GM12878 (cell line): ENCODE measurements at regions not wholly inside any gene's neighbourhood (a gene's known extent, or its start where the extent isn't known, plus 50 kb on each side); places are given as distances from the start of the nearest gene placed in this dataset.

ENCODE experiments used
- ATAC-seq: fragments of 200-7000 bp; cut with Tn5 transposase; 3 replicates; pipeline ENCODE4 v1.9.1; 2020; ENCODE audit warnings: mild to moderate bottlenecking, moderate library complexity
- BruUV-seq: library from RNA; stranded (reverse); fragments of 400-500 nt; replicated peaks from 2 replicates; lab custom pipeline; 2021; lab: Mats Ljungman, UMichigan
- CTCF ChIA-PET: fragments of 300-600 bp; sonication (Branson Sonifier 250); formaldehyde crosslinking; extraction: SDS; loops from one replicate; lab custom pipeline; 2021; ENCODE audit warnings: inconsistent platforms; lab: Yijun Ruan, JAX
- POLR2A ChIA-PET: fragments of 350-600 bp; formaldehyde crosslinking; extraction: SDS; loops from one replicate; lab custom pipeline; 2021; ENCODE audit warnings: inconsistent platforms; lab: Charles Lee
- RAD21 ChIA-PET: fragments of 300-600 bp; sonication (Branson Sonifier 250); formaldehyde crosslinking; loops from one replicate; lab custom pipeline; 2023; ENCODE audit warnings: antibody characterized with exemption; ENCODE audit not compliant: unreplicated experiment; lab: Charles Lee
- SMC1A ChIA-PET: fragments of 300-600 bp; sonication (Branson Sonifier 250); formaldehyde crosslinking; loops from one replicate; lab custom pipeline; 2023; ENCODE audit not compliant: unreplicated experiment, uncharacterized antibody; lab: Charles Lee
- DNase-seq: peaks from one replicate; pipeline ENCODE4 v3.0.0-alpha.2; 2011; ENCODE audit warnings: low read depth, low spot score
- FAIRE-seq: peaks from 3 replicates; lab custom pipeline; 2011; peaks lifted over from hg19 to GRCh38; lab: Jason Lieb, UNC
- H2AFZ ChIP-seq: 2 replicates; pipeline ENCODE4 v1.6.0; 2011; ENCODE audit warnings: low read depth, low read length, control low read depth; ENCODE audit not compliant: control insufficient read depth
- H3K27ac ChIP-seq: 2 replicates; pipeline ENCODE4 v1.5.1; 2011; ENCODE audit warnings: control low read depth; ENCODE audit not compliant: control insufficient read depth, insufficient read depth
- H3K27me3 ChIP-seq, 2 experiments: replicated peaks in 1 of 2; 2 replicates each; pipeline versions ENCODE4 v1.6.0 to v1.6.1; 2011; ENCODE audit warnings: low read length in 1 of 2; ENCODE audit not compliant: control insufficient read depth in 2 of 2, insufficient read depth in 2 of 2
- H3K36me3 ChIP-seq, 2 experiments: 2 replicates each; pipeline ENCODE4 v1.5.1; 2011; ENCODE audit warnings: low read length in 1 of 2; ENCODE audit not compliant: control insufficient read depth in 2 of 2, insufficient read depth in 2 of 2
- H3K4me1 ChIP-seq: 2 replicates; pipeline ENCODE4 v1.6.1; 2011; ENCODE audit warnings: mild to moderate bottlenecking, low read length, moderate library complexity, mixed read lengths; ENCODE audit not compliant: control insufficient read depth, insufficient read depth
- H3K4me2 ChIP-seq: 2 replicates; pipeline ENCODE4 v1.6.0; 2011; ENCODE audit warnings: control low read depth; ENCODE audit not compliant: control insufficient read depth, insufficient read depth
- H3K4me3 ChIP-seq: fragments of 200-600 bp; sonication (generic); 2 replicates; pipeline ENCODE4 v1.5.1; 2016
- H3K79me2 ChIP-seq: 2 replicates; pipeline ENCODE4 v1.6.0; 2011; ENCODE audit warnings: low read length; ENCODE audit not compliant: control insufficient read depth, insufficient read depth
- H3K9ac ChIP-seq: 2 replicates; pipeline ENCODE4 v1.8.0; 2011; ENCODE audit warnings: low read length, control low read depth, mixed read lengths; ENCODE audit not compliant: control insufficient read depth, insufficient read depth
- H3K9me3 ChIP-seq: replicated peaks from 3 replicates; pipeline ENCODE4 v1.5.1; 2011; ENCODE audit warnings: mild to moderate bottlenecking, low read length; ENCODE audit not compliant: control insufficient read depth, insufficient read depth
- H4K20me1 ChIP-seq: 2 replicates; pipeline ENCODE4 v1.6.0; 2011; ENCODE audit not compliant: control insufficient read depth, insufficient read depth
- BACH1 ChIP-seq: fragments of 450-650 bp; IDR thresholded peaks from 2 replicates; pipeline ENCODE4 v1.6.1; 2017; ENCODE audit warnings: mild to moderate bottlenecking, borderline replicate concordance
- CBFB ChIP-seq: IDR thresholded peaks from 2 replicates; pipeline ENCODE4 v1.6.1; 2016; ENCODE audit warnings: antibody characterized with exemption, low read depth
- E2F8 ChIP-seq: fragments of 450-650 bp; IDR thresholded peaks from 2 replicates; pipeline ENCODE4 v1.6.1; 2018; ENCODE audit warnings: mild to moderate bottlenecking, low read depth, moderate library complexity; ENCODE audit not compliant: partially characterized antibody
- E4F1 ChIP-seq: fragments of 450-650 bp; IDR thresholded peaks from 2 replicates; pipeline ENCODE4 v1.6.1; 2018; ENCODE audit warnings: borderline replicate concordance, mild to moderate bottlenecking; ENCODE audit not compliant: partially characterized antibody
- MLLT1 ChIP-seq: fragments of 450-650 bp; IDR thresholded peaks from 2 replicates; pipeline ENCODE4 v1.6.1; 2016; ENCODE audit warnings: mild to moderate bottlenecking
- NBN ChIP-seq: fragments of 450-650 bp; IDR thresholded peaks from 2 replicates; pipeline ENCODE4 v1.6.1; 2016
- NRF1 ChIP-seq: conservative IDR thresholded peaks from 2 replicates; pipeline ENCODE4 v1.6.1; 2011; ENCODE audit warnings: mild to moderate bottlenecking, low read depth, low read length, improper control_type of control experiment
- RELA ChIP-seq: fragments of 450-650 bp; IDR thresholded peaks from 2 replicates; pipeline ENCODE4 v1.8.0; 2014; ENCODE audit warnings: borderline replicate concordance; ENCODE audit not compliant: partially characterized antibody
- SMARCA5 ChIP-seq: fragments of 450-650 bp; IDR thresholded peaks from 2 replicates; pipeline ENCODE4 v1.6.1; 2017; ENCODE audit warnings: mild to moderate bottlenecking
- SREBF2 ChIP-seq: IDR thresholded peaks from 2 replicates; pipeline ENCODE4 v1.6.1; 2012; ENCODE audit warnings: mild to moderate bottlenecking, low read length
- SUPT20H ChIP-seq: IDR thresholded peaks from 2 replicates; pipeline ENCODE4 v1.6.1; 2011; ENCODE audit warnings: low read depth, mild to moderate bottlenecking, low read length, moderate library complexity, borderline replicate concordance; ENCODE audit not compliant: control insufficient read depth
- TCF7 ChIP-seq: IDR thresholded peaks from 2 replicates; pipeline ENCODE4 v1.6.1; 2014; ENCODE audit warnings: antibody characterized with exemption, borderline replicate concordance
- YBX1 ChIP-seq: fragments of 450-650 bp; IDR thresholded peaks from 2 replicates; pipeline ENCODE4 v1.6.1; 2016; ENCODE audit warnings: antibody characterized with exemption
- ZBTB40 ChIP-seq: fragments of 450-650 bp; IDR thresholded peaks from 2 replicates; pipeline ENCODE4 v1.6.1; 2016; ENCODE audit warnings: mild to moderate bottlenecking, moderate library complexity, borderline replicate concordance
- ZNF24 ChIP-seq: fragments of 450-650 bp; IDR thresholded peaks from 2 replicates; pipeline ENCODE4 v1.6.1; 2017; ENCODE audit warnings: antibody characterized with exemption, mild to moderate bottlenecking
- ZNF622 ChIP-seq: fragments of 450-650 bp; IDR thresholded peaks from 2 replicates; pipeline ENCODE4 v1.6.1; 2017; ENCODE audit warnings: mild to moderate bottlenecking, inconsistent platforms
- WGBS: methylation state at CpG from one replicate; pipeline ENCODE4 v1.1.6; 2016; ENCODE audit warnings: low lambda C conversion rate; ENCODE audit not compliant: insufficient replicate concordance, insufficient coverage; ENCODE audit errors: missing lambda C conversion rate; 5-methylcytosine and 5-hydroxymethylcytosine counted together
- in situ Hi-C: fragments of 300-500 bp; cut with MboI; formaldehyde crosslinking; loops from 9 replicates; pipeline ENCODE4 v1.14.3; 2018; ENCODE audit warnings: mixed read lengths
- intact Hi-C: fragments of 100-400 bp; cut with micrococcal nuclease; formaldehyde crosslinking; loops from one replicate; pipeline ENCODE4 v1.14.2; 2022; ENCODE audit not compliant: unreplicated experiment

GRCh38 chr11:25863986-25864385 is 467.9 kb upstream of the ANO3 start:
- in situ Hi-C loops (no loop called here), intact Hi-C loops (no loop called here)
- no peak overlapping the region for H3K27ac ChIP-seq
- RAD21 ChIA-PET, result no interaction called here
- POLR2A ChIA-PET, result no interaction called here
- no peaks in the 10 kb centered on the region for H4K20me1 ChIP-seq
- H3K4me1 ChIP-seq, result no peaks in the 10 kb centered on the region
- H3K4me3 ChIP-seq, result no peak overlapping the region
- 30% methylated on average over 3 of the region's 3 CpGs for WGBS
- no TSS peak for BruUV-seq
- no peak overlapping the region for H3K9ac ChIP-seq
- no peaks in the 10 kb centered on the region for H3K79me2 ChIP-seq
- no peaks in the 10 kb centered on the region for H3K36me3 ChIP-seq
- H3K4me2 ChIP-seq, result no peak overlapping the region
- no peaks in the 10 kb centered on the region for H3K9me3 ChIP-seq
- no peak for FAIRE-seq
- SMC1A ChIA-PET, result no interaction called here
- no peak for DNase-seq
- no peak overlapping the region for H2AFZ ChIP-seq
- ATAC-seq, result no peak
- CTCF ChIA-PET, result no interaction called here
- H3K27me3 ChIP-seq, result no peaks in the 10 kb centered on the region
- no peak for TF ChIP-seq RELA
- no peak for TF ChIP-seq SMARCA5
- TF ChIP-seq MLLT1, result no peak
- no peak for TF ChIP-seq SUPT20H
- no peak for TF ChIP-seq BACH1
- no peak for TF ChIP-seq E2F8
- TF ChIP-seq ZNF622, result no peak
- TF ChIP-seq E4F1, result no peak
- no peak for TF ChIP-seq YBX1
- TF ChIP-seq TCF7, result no peak
- TF ChIP-seq ZNF24, result no peak
- no peak for TF ChIP-seq CBFB
- no peak for TF ChIP-seq SREBF2
- TF ChIP-seq NRF1, result no peak
- TF ChIP-seq ZBTB40, result no peak
- no peak for TF ChIP-seq NBN
